Keratinocyte (primary cell): ENCODE measurements at regions not wholly inside any gene's neighbourhood (a gene's known extent, or its start where the extent isn't known, plus 50 kb on each side); places are given as distances from the start of the nearest gene placed in this dataset.

Source experiments
- DNase-seq: peaks from one replicate; pipeline ENCODE4 v3.0.0-alpha.2; 2011; ENCODE audit warnings: low read depth, missing footprints, low spot score
- FAIRE-seq: peaks from 2 replicates; lab custom pipeline; 2011; peaks lifted over from hg19 to GRCh38; lab: Jason Lieb, UNC
- H2AFZ ChIP-seq: 2 replicates; pipeline ENCODE4 v1.6.0; 2012; ENCODE audit warnings: low read length, control low read depth, inconsistent platforms; ENCODE audit not compliant: control insufficient read depth
- H3K27ac ChIP-seq: 2 replicates; pipeline ENCODE4 v1.5.1; 2011; ENCODE audit warnings: low read length; ENCODE audit not compliant: control insufficient read depth, insufficient read depth
- H3K27me3 ChIP-seq: 3 replicates; pipeline ENCODE4 v1.6.0; 2011; ENCODE audit warnings: low read length; ENCODE audit not compliant: control insufficient read depth, insufficient read depth; ENCODE audit errors: extremely low read depth
- H3K36me3 ChIP-seq, 2 experiments: 2 replicates in 1 of 2; 3 replicates in 1 of 2; pipeline ENCODE4 v1.5.1; 2011; ENCODE audit warnings: low read length in 2 of 2, mild to moderate bottlenecking in 1 of 2; ENCODE audit not compliant: control insufficient read depth in 2 of 2, insufficient read depth in 2 of 2; ENCODE audit errors: extremely low read depth in 1 of 2
- H3K4me1 ChIP-seq: 3 replicates; pipeline ENCODE4 v1.5.1; 2011; ENCODE audit warnings: low read length; ENCODE audit not compliant: control insufficient read depth, insufficient read depth; ENCODE audit errors: extremely low read depth
- H3K4me2 ChIP-seq: 3 replicates; pipeline ENCODE4 v1.6.0; 2011; ENCODE audit warnings: low read depth, low read length; ENCODE audit not compliant: control insufficient read depth, insufficient read depth; ENCODE audit errors: extremely low read depth
- H3K4me3 ChIP-seq, 3 experiments: fragments of 200-600 bp in 1 of 3; sonication (generic) in 1 of 3; 2 replicates in 2 of 3; 3 replicates in 1 of 3; pipeline ENCODE4 v1.5.1; 2011 to 2016; ENCODE audit warnings: low read length in 3 of 3, mild to moderate bottlenecking in 3 of 3, control low read depth in 2 of 3, inconsistent platforms in 1 of 3, low read depth in 1 of 3, mixed read lengths in 1 of 3, mixed run types in 1 of 3, moderate library complexity in 1 of 3; ENCODE audit not compliant: control insufficient read depth in 2 of 3, insufficient read depth in 2 of 3; ENCODE audit errors: extremely low read depth in 1 of 3
- H3K79me2 ChIP-seq: 2 replicates; pipeline ENCODE4 v1.6.0; 2012; ENCODE audit warnings: low read length; ENCODE audit not compliant: control insufficient read depth, insufficient read depth
- H3K9ac ChIP-seq: 3 replicates; pipeline ENCODE4 v1.6.0; 2011; ENCODE audit warnings: low read length; ENCODE audit not compliant: control insufficient read depth, insufficient read depth; ENCODE audit errors: extremely low read depth
- H3K9me1 ChIP-seq: 3 replicates; pipeline ENCODE4 v1.6.0; 2011; ENCODE audit warnings: low read length; ENCODE audit not compliant: control insufficient read depth, insufficient read depth; ENCODE audit errors: extremely low read depth
- H3K9me3 ChIP-seq: 2 replicates; pipeline ENCODE4 v1.5.1; 2012; ENCODE audit warnings: low read depth, low read length; ENCODE audit not compliant: control insufficient read depth
- H4K20me1 ChIP-seq: 3 replicates; pipeline ENCODE4 v1.6.0; 2011; ENCODE audit warnings: low read length; ENCODE audit not compliant: control insufficient read depth, insufficient read depth; ENCODE audit errors: extremely low read depth
- CTCF ChIP-seq, 3 experiments: IDR thresholded peaks in 1 of 3; conservative IDR thresholded peaks in 1 of 3; optimal IDR thresholded peaks in 1 of 3; 2 replicates in 2 of 3; 3 replicates in 1 of 3; pipeline versions ENCODE3 to v1.5.1; 2011; ENCODE audit warnings: low read length in 3 of 3, mild to moderate bottlenecking in 3 of 3, moderate library complexity in 2 of 3, control low read depth in 1 of 3, inconsistent platforms in 1 of 3; ENCODE audit not compliant: insufficient read depth in 2 of 3; ENCODE audit errors: extremely low read depth in 1 of 3
- EZH2 ChIP-seq: IDR thresholded peaks from one replicate; pipeline ENCODE4 v1.6.1; 2012; ENCODE audit warnings: inconsistent platforms, mild to moderate bottlenecking, low read length, moderate library complexity
- dilution Hi-C: fragments of 300-500 bp; cut with MboI; formaldehyde crosslinking; loops from one replicate; pipeline ENCODE4 v1.7.0; 2020; ENCODE audit warnings: low sequenced_read_pairs; ENCODE audit not compliant: extremely low pct_ligation_motif_present

GRCh38 chr7:53428045-53428444 lies 392.6 kb downstream of the POM121L12 start:
- Histone ChIP-seq H3K79me2 (no peaks in the 10 kb centered on the region), H3K27me3 (no peaks in the 10 kb centered on the region), H3K4me2 (no peak overlapping the region), H3K9me1 (no peaks in the 10 kb centered on the region), H3K27ac (no peak overlapping the region), H2AFZ (no peak overlapping the region), H4K20me1 (no peaks in the 10 kb centered on the region), H3K9ac (no peak overlapping the region), H3K4me3 (no peak overlapping the region), H3K9me3 (no peaks in the 10 kb centered on the region), H3K4me1 (no peaks in the 10 kb centered on the region), H3K36me3 (no peaks in the 10 kb centered on the region)
- dilution Hi-C loops = no loop called here
- DNase-seq = no peak
- FAIRE-seq = no peak
- TF ChIP-seq EZH2 (no peak), CTCF (optimal IDR thresholded peaks at IDR 0.05 in 1 of 3, IDR thresholded peaks at IDR 0.05 in 1 of 3, conservative IDR thresholded peaks at IDR 0.05 in 1 of 3; ENCODE audit: extremely low read depth in 1 of 3, insufficient read depth in 2 of 3, low read length in 3 of 3) (no peak)

GRCh38 chr7:53431901-53432300 lies 396.5 kb downstream of the POM121L12 start:
- Histone ChIP-seq H3K27ac (no peak overlapping the region), H3K4me3 (no peak overlapping the region), H3K27me3 (no peaks in the 10 kb centered on the region), H3K36me3 (no peaks in the 10 kb centered on the region), H3K9me3 (no peaks in the 10 kb centered on the region), H2AFZ (no peak overlapping the region), H3K79me2 (no peaks in the 10 kb centered on the region), H4K20me1 (no peaks in the 10 kb centered on the region), H3K4me2 (no peak overlapping the region), H3K9ac (no peak overlapping the region), H3K4me1 (no peaks in the 10 kb centered on the region), H3K9me1 (no peaks in the 10 kb centered on the region)
- DNase-seq (no peak), FAIRE-seq (no peak)
- no peak for TF ChIP-seq CTCF (optimal IDR thresholded peaks at IDR 0.05 in 1 of 3, IDR thresholded peaks at IDR 0.05 in 1 of 3, conservative IDR thresholded peaks at IDR 0.05 in 1 of 3; ENCODE audit: extremely low read depth in 1 of 3, insufficient read depth in 2 of 3, low read length in 3 of 3)
- TF ChIP-seq EZH2 = no peak
- dilution Hi-C loops = no loop called here
